Neuronal stem cell (in vitro differentiated cells): ENCODE measurements at regions not wholly inside any gene's neighbourhood (a gene's known extent, or its start where the extent isn't known, plus 50 kb on each side); places are given as distances from the start of the nearest gene placed in this dataset.

Experiments
- DNase-seq: peaks from one replicate; pipeline ENCODE4 v3.0.0-alpha.2; 2013; ENCODE audit warnings: low spot score
- H2AFZ ChIP-seq: one replicate; pipeline ENCODE4 v1.6.1; 2013; ENCODE audit warnings: mild to moderate bottlenecking, low read length, inconsistent platforms
- H2AK5ac ChIP-seq: 2 replicates; pipeline ENCODE4 v1.6.1; 2013; ENCODE audit warnings: low read depth, mild to moderate bottlenecking, inconsistent platforms, low read length, moderate library complexity, mixed read lengths
- H2BK120ac ChIP-seq: 2 replicates; pipeline ENCODE4 v1.6.1; 2013; ENCODE audit warnings: low read depth, mild to moderate bottlenecking, inconsistent platforms, low read length, moderate library complexity, mixed read lengths
- H2BK12ac ChIP-seq: one replicate; pipeline ENCODE4 v1.6.1; 2013; ENCODE audit warnings: low read length, inconsistent platforms
- H2BK15ac ChIP-seq: 2 replicates; pipeline ENCODE4 v1.6.1; 2013; ENCODE audit warnings: mild to moderate bottlenecking, low read length, inconsistent platforms, mixed read lengths
- H2BK5ac ChIP-seq: one replicate; pipeline ENCODE4 v1.6.1; 2013; ENCODE audit warnings: inconsistent platforms, mild to moderate bottlenecking, low read length, moderate library complexity
- H3K14ac ChIP-seq: one replicate; pipeline ENCODE4 v1.6.1; 2013; ENCODE audit warnings: low read length, inconsistent platforms
- H3K18ac ChIP-seq: 2 replicates; pipeline ENCODE4 v1.6.1; 2013; ENCODE audit warnings: low read length, inconsistent platforms
- H3K23ac ChIP-seq: 2 replicates; pipeline ENCODE4 v1.6.1; 2013; ENCODE audit warnings: low read depth, mild to moderate bottlenecking, mixed read lengths, low read length, inconsistent platforms; ENCODE audit not compliant: poor library complexity
- H3K27ac ChIP-seq: replicated peaks from 3 replicates; pipeline ENCODE4 v1.5.1; 2013; ENCODE audit warnings: low read length, inconsistent platforms
- H3K27me3 ChIP-seq, 3 experiments: 2 replicates each; pipeline ENCODE4 v1.6.1; 2013; ENCODE audit warnings: low read length in 3 of 3, mild to moderate bottlenecking in 2 of 3, inconsistent platforms in 1 of 3, low read depth in 1 of 3, mixed read lengths in 1 of 3, moderate library complexity in 1 of 3; ENCODE audit not compliant: control insufficient read depth in 3 of 3, insufficient read depth in 3 of 3
- H3K36me3 ChIP-seq, 2 donors: replicated peaks in 1 of 2; 2 replicates each; pipeline ENCODE4 v1.6.1; 2013; ENCODE audit warnings: low read length in 2 of 2; ENCODE audit not compliant: control insufficient read depth in 2 of 2, insufficient read depth in 2 of 2
- H3K4ac ChIP-seq: 2 replicates; pipeline ENCODE4 v1.6.1; 2013; ENCODE audit warnings: inconsistent platforms, mild to moderate bottlenecking, low read length, moderate library complexity
- H3K4me1 ChIP-seq, 2 donors: 1 replicate in 1 of 2; 2 replicates in 1 of 2; pipeline ENCODE4 v1.6.1; 2013; ENCODE audit warnings: low read length in 2 of 2, low read depth in 1 of 2; ENCODE audit not compliant: control insufficient read depth in 2 of 2, insufficient read depth in 1 of 2
- H3K4me2 ChIP-seq: one replicate; pipeline ENCODE4 v1.6.1; 2013; ENCODE audit warnings: mild to moderate bottlenecking, low read length, inconsistent platforms; ENCODE audit not compliant: insufficient read depth, poor library complexity, severe bottlenecking
- H3K4me3 ChIP-seq, 2 donors: 2 replicates each; pipeline ENCODE4 v1.5.1; 2013; ENCODE audit warnings: low read length in 2 of 2, mild to moderate bottlenecking in 2 of 2, inconsistent platforms in 1 of 2, moderate library complexity in 1 of 2
- H3K79me1 ChIP-seq: one replicate; pipeline ENCODE4 v1.6.1; 2013; ENCODE audit warnings: low read depth, mild to moderate bottlenecking, inconsistent platforms, low read length, moderate library complexity
- H3K9ac ChIP-seq: one replicate; pipeline ENCODE4 v1.6.1; 2013; ENCODE audit warnings: mild to moderate bottlenecking, low read depth, low read length, inconsistent platforms; ENCODE audit not compliant: poor library complexity
- H3K9me3 ChIP-seq, 2 donors: replicated peaks in 1 of 2; 2 replicates each; pipeline versions ENCODE3 to v1.6.1; 2013; ENCODE audit warnings: low read length in 2 of 2, mild to moderate bottlenecking in 2 of 2, inconsistent platforms in 1 of 2, low read depth in 1 of 2, mixed read lengths in 1 of 2, moderate library complexity in 1 of 2; ENCODE audit not compliant: control insufficient read depth in 2 of 2, insufficient read depth in 1 of 2
- H4K8ac ChIP-seq: one replicate; pipeline ENCODE4 v1.6.1; 2013; ENCODE audit warnings: low read depth, mild to moderate bottlenecking, inconsistent platforms, low read length, moderate library complexity
- H4K91ac ChIP-seq: one replicate; pipeline ENCODE4 v1.6.1; 2013; ENCODE audit warnings: low read length, low read depth, mild to moderate bottlenecking, inconsistent platforms; ENCODE audit not compliant: poor library complexity
- WGBS, 2 donors: extraction: QIAGEN DNeasy Blood & Tissue Kit; methylation state at CpG; one replicate each; pipeline ENCODE4 v1.1.7; 2013; ENCODE audit warnings: missing lambda C conversion rate in 2 of 2, mixed read lengths in 1 of 2; ENCODE audit not compliant: insufficient read length in 2 of 2, insufficient replicate concordance in 1 of 2; ENCODE audit errors: extremely low coverage in 2 of 2; 5-methylcytosine and 5-hydroxymethylcytosine counted together

- Histone ChIP-seq H2BK12ac (no peak overlapping the region), H3K9me3 (peaks cover 1 to 24% of the 10 kb centered on the region in 2 donors), H2AK5ac (no peak overlapping the region), H2BK5ac (no peak overlapping the region), H3K36me3 (no peaks in the 10 kb centered on the region), H3K23ac (no peak overlapping the region), H3K79me1 (no peaks in the 10 kb centered on the region), H2BK15ac (no peak overlapping the region), H2BK120ac (no peak overlapping the region), H3K27me3 (no peaks in the 10 kb centered on the region), H3K14ac (no peak overlapping the region), H3K4me1 (no peaks in the 10 kb centered on the region), H3K4me3 (no peak overlapping the region), H4K91ac (no peak overlapping the region), H3K27ac (no peak overlapping the region), H3K9ac (no peak overlapping the region), H3K4ac (no peak overlapping the region), H4K8ac (no peak overlapping the region), H3K4me2 (no peak overlapping the region), H2AFZ (no peak overlapping the region), H3K18ac (no peak overlapping the region)
- no peak for DNase-seq
Measured at GRCh38 chr18:55839343-55839742, 251.4 kb upstream of the TCF4 start.

GRCh38 chr18:55838841-55839240, 250.8 kb upstream of the TCF4 start:
- Histone ChIP-seq H4K91ac (no peak overlapping the region), H3K9me3 (peaks cover 1 to 24% of the 10 kb centered on the region in 2 donors), H2AK5ac (no peak overlapping the region), H3K36me3 (no peaks in the 10 kb centered on the region), H3K4me2 (no peak overlapping the region), H2BK12ac (no peak overlapping the region), H3K79me1 (no peaks in the 10 kb centered on the region), H3K14ac (no peak overlapping the region), H4K8ac (no peak overlapping the region), H3K23ac (no peak overlapping the region), H3K4me3 (no peak overlapping the region), H2AFZ (no peak overlapping the region), H3K4me1 (no peaks in the 10 kb centered on the region), H3K27me3 (no peaks in the 10 kb centered on the region), H3K4ac (no peak overlapping the region), H2BK120ac (no peak overlapping the region), H2BK15ac (no peak overlapping the region), H2BK5ac (no peak overlapping the region), H3K9ac (no peak overlapping the region), H3K18ac (no peak overlapping the region), H3K27ac (no peak overlapping the region)
- no CpG with 5 or more reads among the region's 3 CpGs for WGBS, 2 donors
- no peak for DNase-seq

GRCh38 chr18:55838319-55838718, 250.3 kb upstream of the TCF4 start:
- no peak overlapping the region for H2BK5ac ChIP-seq
- no peak overlapping the region for H3K4ac ChIP-seq
- no peak overlapping the region for H2AK5ac ChIP-seq
- no peak overlapping the region for H2AFZ ChIP-seq
- WGBS, 2 donors, result no CpG with 5 or more reads among the region's 6 CpGs
- H3K9ac ChIP-seq, result no peak overlapping the region
- no peak for DNase-seq
- no peak overlapping the region for H2BK15ac ChIP-seq
- no peak overlapping the region for H4K91ac ChIP-seq
- no peaks in the 10 kb centered on the region for H3K36me3 ChIP-seq
- no peak overlapping the region for H2BK12ac ChIP-seq
- H3K4me2 ChIP-seq, result no peak overlapping the region
- H3K9me3 ChIP-seq, result peaks cover 1 to 24% of the 10 kb centered on the region in 2 donors
- no peaks in the 10 kb centered on the region for H3K79me1 ChIP-seq
- H3K23ac ChIP-seq, result no peak overlapping the region
- no peaks in the 10 kb centered on the region for H3K4me1 ChIP-seq
- H3K27me3 ChIP-seq, result no peaks in the 10 kb centered on the region
- no peak overlapping the region for H3K18ac ChIP-seq
- no peak overlapping the region for H4K8ac ChIP-seq
- no peak overlapping the region for H3K14ac ChIP-seq
- H3K4me3 ChIP-seq, result no peak overlapping the region
- H3K27ac ChIP-seq, result no peak overlapping the region
- no peak overlapping the region for H2BK120ac ChIP-seq

DNA sequence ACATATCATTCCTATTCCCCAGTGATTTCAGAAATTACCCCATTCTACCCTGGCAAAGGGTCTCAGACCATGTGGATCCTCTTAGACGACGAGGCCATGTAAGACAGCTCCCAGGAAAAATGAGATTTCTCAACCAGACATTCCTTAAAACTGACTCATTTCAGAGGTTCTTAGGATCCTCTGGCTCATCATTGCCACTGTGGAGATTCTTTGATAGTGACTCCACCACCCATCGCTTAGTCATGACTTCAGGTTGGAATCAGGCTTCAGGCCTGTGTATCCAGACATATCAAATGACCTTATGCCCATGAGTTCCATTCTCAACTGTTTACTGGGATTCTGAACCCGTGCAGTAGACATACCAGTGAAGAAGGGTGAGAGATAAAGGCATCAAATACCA, 245.6 kb upstream of the TCF4 start:
- no peak overlapping the region for H2AFZ ChIP-seq
- no peak overlapping the region for H3K4ac ChIP-seq
- no peak for DNase-seq
- no peak overlapping the region for H4K91ac ChIP-seq
- H3K4me1 ChIP-seq, result no peaks in the 10 kb centered on the region
- no peak overlapping the region for H3K23ac ChIP-seq
- H3K9me3 ChIP-seq, result peaks cover 0 to 10% of the 10 kb centered on the region in 2 donors
- H2BK12ac ChIP-seq, result no peak overlapping the region
- no peak overlapping the region for H4K8ac ChIP-seq
- no CpG with 5 or more reads among the region's 4 CpGs for WGBS, 2 donors
- no peaks in the 10 kb centered on the region for H3K36me3 ChIP-seq
- no peak overlapping the region for H2AK5ac ChIP-seq
- no peak overlapping the region for H2BK120ac ChIP-seq
- H3K18ac ChIP-seq, result no peak overlapping the region
- no peaks in the 10 kb centered on the region for H3K27me3 ChIP-seq
- H3K79me1 ChIP-seq, result no peaks in the 10 kb centered on the region
- H3K27ac ChIP-seq, result no peak overlapping the region
- no peak overlapping the region for H3K9ac ChIP-seq
- H2BK5ac ChIP-seq, result no peak overlapping the region
- no peak overlapping the region for H3K14ac ChIP-seq
- no peak overlapping the region for H3K4me2 ChIP-seq
- H3K4me3 ChIP-seq, result no peak overlapping the region
- H2BK15ac ChIP-seq, result no peak overlapping the region
